Endothelial cell (in vitro differentiated cells): ENCODE measurements at regions not wholly inside any gene's neighbourhood (a gene's known extent, or its start where the extent isn't known, plus 50 kb on each side); places are given as distances from the start of the nearest gene placed in this dataset.

Experiments
- DNase-seq: peaks from one replicate; pipeline ENCODE4 v3.0.0; 2021; ENCODE audit warnings: low spot score
- H3K27ac Mint-ChIP-seq: one replicate; pipeline ENCODE4 v1.8.0; 2021; ENCODE audit warnings: mixed read lengths, inconsistent platforms; ENCODE audit not compliant: unreplicated experiment
- H3K27me3 Mint-ChIP-seq: one replicate; pipeline ENCODE4 v1.8.0; 2021; ENCODE audit warnings: mild to moderate bottlenecking, moderate library complexity, mixed read lengths, inconsistent platforms; ENCODE audit not compliant: unreplicated experiment
- H3K36me3 Mint-ChIP-seq: one replicate; pipeline ENCODE4 v1.8.0; 2021; ENCODE audit warnings: mild to moderate bottlenecking, low read depth, mixed read lengths, inconsistent platforms; ENCODE audit not compliant: unreplicated experiment
- H3K4me1 Mint-ChIP-seq: one replicate; pipeline ENCODE4 v1.8.0; 2021; ENCODE audit warnings: mild to moderate bottlenecking, mixed read lengths, inconsistent platforms; ENCODE audit not compliant: unreplicated experiment
- H3K4me3 Mint-ChIP-seq: one replicate; pipeline ENCODE4 v1.8.0; 2021; ENCODE audit warnings: mild to moderate bottlenecking, mixed read lengths, inconsistent platforms; ENCODE audit not compliant: unreplicated experiment
- H3K9me3 Mint-ChIP-seq: one replicate; pipeline ENCODE4 v1.8.0; 2021; ENCODE audit warnings: mixed read lengths, inconsistent platforms; ENCODE audit not compliant: unreplicated experiment
- CTCF ChIP-seq: fragments of 200-600 bp; sonication (generic); IDR thresholded peaks from one replicate; pipeline ENCODE4 v1.5.0; 2021; ENCODE audit warnings: antibody characterized with exemption; ENCODE audit not compliant: unreplicated experiment

- H3K9me3 Mint-ChIP-seq = no peaks in the 10 kb centered on the region
- TF ChIP-seq CTCF = no peak
These were observed 424.1 kb downstream of the TLR4 start for GRCh38 chr9:118128313-118128712.

DNA sequence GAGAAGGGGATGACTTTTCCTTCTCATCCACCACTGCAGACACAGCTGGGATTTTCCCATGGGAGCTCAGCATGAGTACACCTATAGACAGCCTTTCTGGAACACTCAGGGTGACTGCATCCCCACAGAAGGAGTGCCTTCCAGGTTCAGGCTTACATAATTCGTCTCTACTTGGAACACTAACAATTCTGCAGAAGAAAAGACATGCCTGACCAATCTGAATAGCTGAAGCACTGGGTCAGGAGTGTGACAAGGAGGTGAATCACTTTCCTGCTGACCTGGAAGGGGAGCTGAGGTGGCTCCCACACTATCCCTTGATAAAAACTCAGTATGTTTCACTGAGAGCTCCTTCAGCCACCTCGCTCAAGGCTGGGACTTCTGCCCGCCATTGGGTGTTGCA is 425.3 kb downstream of the TLR4 start:
- H3K4me3 Mint-ChIP-seq = no peak overlapping the region
- H3K27me3 Mint-ChIP-seq = no peaks in the 10 kb centered on the region
- no peaks in the 10 kb centered on the region for H3K4me1 Mint-ChIP-seq
- DNase-seq = no peak
- H3K9me3 Mint-ChIP-seq = no peaks in the 10 kb centered on the region
- H3K27ac Mint-ChIP-seq = no peak overlapping the region
- H3K36me3 Mint-ChIP-seq = no peaks in the 10 kb centered on the region
- no peak for TF ChIP-seq CTCF

More at GRCh38 chr9:118128313-118128712, 424.1 kb downstream of the TLR4 start:
- no peaks in the 10 kb centered on the region for H3K36me3 Mint-ChIP-seq
- DNase-seq = no peak
- H3K27me3 Mint-ChIP-seq = no peaks in the 10 kb centered on the region
- H3K27ac Mint-ChIP-seq = no peak overlapping the region
- no peak overlapping the region for H3K4me3 Mint-ChIP-seq
- no peaks in the 10 kb centered on the region for H3K4me1 Mint-ChIP-seq

GRCh38 chr9:118148990-118149389 is 444.8 kb downstream of the TLR4 start:
- H3K27ac Mint-ChIP-seq = no peak overlapping the region
- H3K27me3 Mint-ChIP-seq = no peaks in the 10 kb centered on the region
- no peak for DNase-seq
- H3K36me3 Mint-ChIP-seq = no peaks in the 10 kb centered on the region
- H3K4me3 Mint-ChIP-seq = no peak overlapping the region
- peaks cover 5% of the 10 kb centered on the region for H3K9me3 Mint-ChIP-seq
- no peaks in the 10 kb centered on the region for H3K4me1 Mint-ChIP-seq
- no peak for TF ChIP-seq CTCF

- no peak for DNase-seq
- no peaks in the 10 kb centered on the region for H3K4me1 Mint-ChIP-seq
- no peak for TF ChIP-seq CTCF
- H3K27me3 Mint-ChIP-seq = no peaks in the 10 kb centered on the region
- H3K4me3 Mint-ChIP-seq = no peak overlapping the region
- no peak overlapping the region for H3K27ac Mint-ChIP-seq
- H3K36me3 Mint-ChIP-seq = no peaks in the 10 kb centered on the region
- no peaks in the 10 kb centered on the region for H3K9me3 Mint-ChIP-seq
These were observed 452.6 kb downstream of the TLR4 start for GRCh38 chr9:118156846-118157245.

- Mint-ChIP-seq H3K27ac (no peak overlapping the region), H3K27me3 (no peaks in the 10 kb centered on the region), H3K4me3 (no peak overlapping the region), H3K9me3 (no peaks in the 10 kb centered on the region), H3K36me3 (no peaks in the 10 kb centered on the region), H3K4me1 (no peaks in the 10 kb centered on the region)
- TF ChIP-seq CTCF = no peak
- DNase-seq = no peak
These were observed 458.5 kb downstream of the TLR4 start for GRCh38 chr9:118162716-118163115.
